GM12878 (cell line): ENCODE measurements at regions not wholly inside any gene's neighbourhood (a gene's known extent, or its start where the extent isn't known, plus 50 kb on each side); places are given as distances from the start of the nearest gene placed in this dataset.

ENCODE experiments used
- ATAC-seq: fragments of 200-7000 bp; cut with Tn5 transposase; 3 replicates; pipeline ENCODE4 v1.9.1; 2020; ENCODE audit warnings: mild to moderate bottlenecking, moderate library complexity
- BruUV-seq: library from RNA; stranded (reverse); fragments of 400-500 nt; replicated peaks from 2 replicates; lab custom pipeline; 2021; lab: Mats Ljungman, UMichigan
- CTCF ChIA-PET: fragments of 300-600 bp; sonication (Branson Sonifier 250); formaldehyde crosslinking; extraction: SDS; loops from one replicate; lab custom pipeline; 2021; ENCODE audit warnings: inconsistent platforms; lab: Yijun Ruan, JAX
- POLR2A ChIA-PET: fragments of 350-600 bp; formaldehyde crosslinking; extraction: SDS; loops from one replicate; lab custom pipeline; 2021; ENCODE audit warnings: inconsistent platforms; lab: Charles Lee
- RAD21 ChIA-PET: fragments of 300-600 bp; sonication (Branson Sonifier 250); formaldehyde crosslinking; loops from one replicate; lab custom pipeline; 2023; ENCODE audit warnings: antibody characterized with exemption; ENCODE audit not compliant: unreplicated experiment; lab: Charles Lee
- SMC1A ChIA-PET: fragments of 300-600 bp; sonication (Branson Sonifier 250); formaldehyde crosslinking; loops from one replicate; lab custom pipeline; 2023; ENCODE audit not compliant: unreplicated experiment, uncharacterized antibody; lab: Charles Lee
- DNase-seq: peaks from one replicate; pipeline ENCODE4 v3.0.0-alpha.2; 2011; ENCODE audit warnings: low read depth, low spot score
- FAIRE-seq: peaks from 3 replicates; lab custom pipeline; 2011; peaks lifted over from hg19 to GRCh38; lab: Jason Lieb, UNC
- H2AFZ ChIP-seq: 2 replicates; pipeline ENCODE4 v1.6.0; 2011; ENCODE audit warnings: low read depth, low read length, control low read depth; ENCODE audit not compliant: control insufficient read depth
- H3K27ac ChIP-seq: 2 replicates; pipeline ENCODE4 v1.5.1; 2011; ENCODE audit warnings: control low read depth; ENCODE audit not compliant: control insufficient read depth, insufficient read depth
- H3K27me3 ChIP-seq, 2 experiments: replicated peaks in 1 of 2; 2 replicates each; pipeline versions ENCODE4 v1.6.0 to v1.6.1; 2011; ENCODE audit warnings: low read length in 1 of 2; ENCODE audit not compliant: control insufficient read depth in 2 of 2, insufficient read depth in 2 of 2
- H3K36me3 ChIP-seq, 2 experiments: 2 replicates each; pipeline ENCODE4 v1.5.1; 2011; ENCODE audit warnings: low read length in 1 of 2; ENCODE audit not compliant: control insufficient read depth in 2 of 2, insufficient read depth in 2 of 2
- H3K4me1 ChIP-seq: 2 replicates; pipeline ENCODE4 v1.6.1; 2011; ENCODE audit warnings: mild to moderate bottlenecking, low read length, moderate library complexity, mixed read lengths; ENCODE audit not compliant: control insufficient read depth, insufficient read depth
- H3K4me2 ChIP-seq: 2 replicates; pipeline ENCODE4 v1.6.0; 2011; ENCODE audit warnings: control low read depth; ENCODE audit not compliant: control insufficient read depth, insufficient read depth
- H3K4me3 ChIP-seq: fragments of 200-600 bp; sonication (generic); 2 replicates; pipeline ENCODE4 v1.5.1; 2016
- H3K79me2 ChIP-seq: 2 replicates; pipeline ENCODE4 v1.6.0; 2011; ENCODE audit warnings: low read length; ENCODE audit not compliant: control insufficient read depth, insufficient read depth
- H3K9ac ChIP-seq: 2 replicates; pipeline ENCODE4 v1.8.0; 2011; ENCODE audit warnings: low read length, control low read depth, mixed read lengths; ENCODE audit not compliant: control insufficient read depth, insufficient read depth
- H3K9me3 ChIP-seq: replicated peaks from 3 replicates; pipeline ENCODE4 v1.5.1; 2011; ENCODE audit warnings: mild to moderate bottlenecking, low read length; ENCODE audit not compliant: control insufficient read depth, insufficient read depth
- H4K20me1 ChIP-seq: 2 replicates; pipeline ENCODE4 v1.6.0; 2011; ENCODE audit not compliant: control insufficient read depth, insufficient read depth
- E2F4 ChIP-seq: IDR thresholded peaks from 2 replicates; pipeline ENCODE4 v1.6.1; 2012; ENCODE audit warnings: low read depth, low read length, improper control_type of control experiment
- EED ChIP-seq: sonication (generic); IDR thresholded peaks from 2 replicates; pipeline ENCODE4 v1.6.1; 2016; ENCODE audit warnings: antibody characterized with exemption, low read depth
- EZH2 ChIP-seq: IDR thresholded peaks from 2 replicates; pipeline ENCODE4 v1.6.1; 2012; ENCODE audit warnings: low read depth, mild to moderate bottlenecking, control low read depth, inconsistent platforms, low read length, borderline replicate concordance; ENCODE audit not compliant: control insufficient read depth
- IRF4 ChIP-seq: IDR thresholded peaks from 2 replicates; pipeline ENCODE4 v1.6.1; 2011; ENCODE audit warnings: low read depth, low read length
- KAT2A ChIP-seq: conservative IDR thresholded peaks from 2 replicates; pipeline ENCODE4 v1.6.1; 2011; ENCODE audit warnings: low read depth, low read length; ENCODE audit not compliant: control insufficient read depth
- MEF2A ChIP-seq: IDR thresholded peaks from 2 replicates; pipeline ENCODE4 v1.6.1; 2011; ENCODE audit warnings: low read depth, mild to moderate bottlenecking, low read length, moderate library complexity; ENCODE audit not compliant: insufficient read depth
- MTA2 ChIP-seq: fragments of 450-650 bp; IDR thresholded peaks from 2 replicates; pipeline ENCODE4 v1.6.1; 2016; ENCODE audit warnings: low read depth, mild to moderate bottlenecking, moderate library complexity
- MTA3 ChIP-seq: IDR thresholded peaks from 2 replicates; pipeline ENCODE4 v1.6.1; 2012; ENCODE audit warnings: low read length, inconsistent platforms, borderline replicate concordance
- MXI1 ChIP-seq: fragments of 150-350 bp; IDR thresholded peaks from 2 replicates; pipeline ENCODE4 v1.6.1; 2011; ENCODE audit warnings: low read depth, mild to moderate bottlenecking, inconsistent platforms, low read length, improper control_type of control experiment
- NFIC ChIP-seq: IDR thresholded peaks from 2 replicates; pipeline ENCODE4 v1.6.1; 2012; ENCODE audit warnings: low read depth, mild to moderate bottlenecking, inconsistent platforms, low read length, moderate library complexity
- NFYA ChIP-seq: IDR thresholded peaks from 2 replicates; pipeline ENCODE4 v1.6.1; 2011; ENCODE audit warnings: low read depth, mild to moderate bottlenecking, low read length, improper control_type of control experiment, borderline replicate concordance
- NR2C1 ChIP-seq: fragments of 450-650 bp; IDR thresholded peaks from 2 replicates; pipeline ENCODE4 v1.6.1; 2017; ENCODE audit warnings: antibody characterized with exemption, mild to moderate bottlenecking, moderate library complexity
- RBBP5 ChIP-seq: fragments of 200-600 bp; sonication (generic); conservative IDR thresholded peaks from 2 replicates; pipeline ENCODE4 v1.6.1; 2016
- SMC3 ChIP-seq: IDR thresholded peaks from 2 replicates; pipeline ENCODE4 v1.6.1; 2011; ENCODE audit warnings: low read length, improper control_type of control experiment, borderline replicate concordance
- SUZ12 ChIP-seq: fragments of 200-600 bp; sonication (generic); IDR thresholded peaks from one replicate; pipeline ENCODE4 v1.6.1; 2018; ENCODE audit warnings: antibody characterized with exemption, mild to moderate bottlenecking; ENCODE audit not compliant: unreplicated experiment
- TAF1 ChIP-seq: IDR thresholded peaks from 2 replicates; pipeline ENCODE4 v1.6.1; 2011; ENCODE audit warnings: mild to moderate bottlenecking, low read depth, low read length, borderline replicate concordance
- WGBS: methylation state at CpG from one replicate; pipeline ENCODE4 v1.1.6; 2016; ENCODE audit warnings: low lambda C conversion rate; ENCODE audit not compliant: insufficient replicate concordance, insufficient coverage; ENCODE audit errors: missing lambda C conversion rate; 5-methylcytosine and 5-hydroxymethylcytosine counted together
- in situ Hi-C: fragments of 300-500 bp; cut with MboI; formaldehyde crosslinking; loops from 9 replicates; pipeline ENCODE4 v1.14.3; 2018; ENCODE audit warnings: mixed read lengths
- intact Hi-C: fragments of 100-400 bp; cut with micrococcal nuclease; formaldehyde crosslinking; loops from one replicate; pipeline ENCODE4 v1.14.2; 2022; ENCODE audit not compliant: unreplicated experiment
- TF ChIP-seq, protein P1 (sequence below): IDR thresholded peaks from 2 replicates; pipeline ENCODE4 v1.6.1; 2011; ENCODE audit warnings: borderline replicate concordance, low read depth, mild to moderate bottlenecking, moderate library complexity, mixed read lengths, low read length; ENCODE audit not compliant: insufficient read depth; ENCODE audit errors: extremely low read length
- TF ChIP-seq, protein P2 (sequence below): IDR thresholded peaks from 2 replicates; pipeline ENCODE4 v1.6.1; 2011; ENCODE audit warnings: low read depth, low read length, improper control_type of control experiment, borderline replicate concordance

- no TSS peak for BruUV-seq
- ChIA-PET POLR2A (no interaction called here), CTCF (no interaction called here), RAD21 (no interaction called here), SMC1A (interaction anchor here (1.1 to 1.3 kb wide), 2 partner anchors 9 to 22 kb away, joined by 3 read pairs; no protein-coding TSS in a partner anchor)
- ATAC-seq (no peak), FAIRE-seq (no peak), DNase-seq (no peak)
- in situ Hi-C loops (no loop called here), intact Hi-C loops (no loop called here)
- Histone ChIP-seq H2AFZ (no peak overlapping the region), H3K4me2 (no peak overlapping the region), H3K79me2 (no peaks in the 10 kb centered on the region), H3K9me3 (no peaks in the 10 kb centered on the region), H3K36me3 (no peaks in the 10 kb centered on the region), H3K27me3 (no peaks in the 10 kb centered on the region), H3K4me1 (no peaks in the 10 kb centered on the region), H3K4me3 (no peak overlapping the region), H3K9ac (no peak overlapping the region), H3K27ac (no peak overlapping the region), H4K20me1 (no peaks in the 10 kb centered on the region)
- no peak for TF ChIP-seq MXI1
- TF ChIP-seq SUZ12 = no peak
- TF ChIP-seq, protein P1, sequence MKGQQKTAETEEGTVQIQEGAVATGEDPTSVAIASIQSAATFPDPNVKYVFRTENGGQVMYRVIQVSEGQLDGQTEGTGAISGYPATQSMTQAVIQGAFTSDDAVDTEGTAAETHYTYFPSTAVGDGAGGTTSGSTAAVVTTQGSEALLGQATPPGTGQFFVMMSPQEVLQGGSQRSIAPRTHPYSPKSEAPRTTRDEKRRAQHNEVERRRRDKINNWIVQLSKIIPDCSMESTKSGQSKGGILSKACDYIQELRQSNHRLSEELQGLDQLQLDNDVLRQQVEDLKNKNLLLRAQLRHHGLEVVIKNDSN = no peak
- no peak for TF ChIP-seq NR2C1
- no peak for TF ChIP-seq NFIC
- no peak for TF ChIP-seq RBBP5
- TF ChIP-seq KAT2A = no peak
- TF ChIP-seq, protein P2, sequence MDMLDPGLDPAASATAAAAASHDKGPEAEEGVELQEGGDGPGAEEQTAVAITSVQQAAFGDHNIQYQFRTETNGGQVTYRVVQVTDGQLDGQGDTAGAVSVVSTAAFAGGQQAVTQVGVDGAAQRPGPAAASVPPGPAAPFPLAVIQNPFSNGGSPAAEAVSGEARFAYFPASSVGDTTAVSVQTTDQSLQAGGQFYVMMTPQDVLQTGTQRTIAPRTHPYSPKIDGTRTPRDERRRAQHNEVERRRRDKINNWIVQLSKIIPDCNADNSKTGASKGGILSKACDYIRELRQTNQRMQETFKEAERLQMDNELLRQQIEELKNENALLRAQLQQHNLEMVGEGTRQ = no peak
- no peak for TF ChIP-seq E2F4
- no peak for TF ChIP-seq MTA2
- no peak for TF ChIP-seq EED
- no peak for TF ChIP-seq NFYA
- TF ChIP-seq MEF2A = no peak
- TF ChIP-seq IRF4 = no peak
- TF ChIP-seq SMC3 = no peak
- TF ChIP-seq TAF1 = no peak
- no peak for TF ChIP-seq EZH2
- no peak for TF ChIP-seq MTA3
- 0% methylated on average over 1 of the region's 1 CpG for WGBS
Observed at GRCh38 chr14:80404413-80404812, 193.1 kb upstream of the DIO2 start.
